Gastroesophageal sphincter (tissue), 4 donors: ENCODE measurements at regions not wholly inside any gene's neighbourhood (a gene's known extent, or its start where the extent isn't known, plus 50 kb on each side); places are given as distances from the start of the nearest gene placed in this dataset.
"Not testable (repeated sequence)": the region's sequence is repeated elsewhere in the genome, so short reads cannot be mapped to it uniquely, and the experiment has no call there.

Experiments used
- ATAC-seq: fragments of 150-250 bp; one replicate; pipeline ENCODE4 v1.9.1; 2016; ENCODE audit warnings: mild to moderate bottlenecking, moderate library complexity
- H3K27ac ChIP-seq, 4 donors: fragments of 200-600 bp; sonication (generic) in 3 of 4; 1 replicate in 3 of 4; 2 replicates in 1 of 4; pipeline ENCODE4 v1.5.1; 2016 to 2019
- H3K27me3 ChIP-seq: fragments of 200-600 bp; sonication (generic); one replicate; pipeline ENCODE4 v1.5.1; 2019
- H3K36me3 ChIP-seq, 2 donors: fragments of 200-600 bp; sonication (generic); one replicate each; pipeline ENCODE4 v1.5.1; 2019; ENCODE audit warnings: control low read depth in 1 of 2
- H3K4me1 ChIP-seq, 3 donors: fragments of 200-600 bp; sonication (generic); 1 replicate in 2 of 3; 2 replicates in 1 of 3; pipeline ENCODE4 v1.5.1; 2016 to 2019; ENCODE audit warnings: control low read depth in 2 of 3
- H3K4me3 ChIP-seq, 2 donors: fragments of 200-600 bp; sonication (generic); one replicate each; pipeline ENCODE4 v1.5.1; 2019; ENCODE audit warnings: mild to moderate bottlenecking in 1 of 2, moderate library complexity in 1 of 2
- H3K9me3 ChIP-seq, 3 donors: fragments of 200-600 bp; sonication (generic); one replicate each; pipeline ENCODE4 v1.5.1; 2017 to 2019; ENCODE audit warnings: control low read depth in 2 of 3
- EP300 ChIP-seq: sonication (generic); formaldehyde crosslinking; IDR thresholded peaks from one replicate; pipeline ENCODE4 v1.6.1; 2017; ENCODE audit warnings: antibody characterized with exemption, mild to moderate bottlenecking
- POLR2A ChIP-seq, 2 donors: fragments of 450-650 bp; IDR thresholded peaks; one replicate each; pipeline ENCODE4 v1.6.1; 2017; ENCODE audit warnings: antibody characterized with exemption in 2 of 2, mild to moderate bottlenecking in 2 of 2, moderate library complexity in 1 of 2
- POLR2AphosphoS5 ChIP-seq: sonication (generic); formaldehyde crosslinking; IDR thresholded peaks from one replicate; pipeline ENCODE4 v1.6.1; 2017; ENCODE audit warnings: antibody characterized with exemption
- WGBS, 2 donors: methylation state at CpG; one replicate each; pipeline ENCODE4 v1.1.5; 2018; ENCODE audit warnings: low coverage in 1 of 2; 5-methylcytosine and 5-hydroxymethylcytosine counted together
- TF ChIP-seq, protein P1 (sequence below), 4 experiments: fragments of 200-600 bp in 2 of 4; fragments of 450-650 bp in 2 of 4; sonication (generic) in 1 of 4; IDR thresholded peaks; one replicate each; pipeline ENCODE4 v1.5.1; 2017 to 2019; ENCODE audit warnings: antibody characterized with exemption in 4 of 4, mild to moderate bottlenecking in 2 of 4, moderate library complexity in 2 of 4

GRCh38 chr3:177262396-177262795 is 65.1 kb upstream of the TBL1XR1 start:
- no peaks in the 10 kb centered on the region for H3K36me3 ChIP-seq
- WGBS, 2 donors: 84 to 89% methylated on average over 4 to 5 of the region's 5 CpGs
- H3K27me3 ChIP-seq: no peaks in the 10 kb centered on the region
- H3K4me3 ChIP-seq: no peak overlapping the region
- TF ChIP-seq POLR2A (IDR thresholded peaks at IDR 0.05): no peak
- no peak for TF ChIP-seq EP300
- no peak for TF ChIP-seq POLR2AphosphoS5
- TF ChIP-seq, protein P1, sequence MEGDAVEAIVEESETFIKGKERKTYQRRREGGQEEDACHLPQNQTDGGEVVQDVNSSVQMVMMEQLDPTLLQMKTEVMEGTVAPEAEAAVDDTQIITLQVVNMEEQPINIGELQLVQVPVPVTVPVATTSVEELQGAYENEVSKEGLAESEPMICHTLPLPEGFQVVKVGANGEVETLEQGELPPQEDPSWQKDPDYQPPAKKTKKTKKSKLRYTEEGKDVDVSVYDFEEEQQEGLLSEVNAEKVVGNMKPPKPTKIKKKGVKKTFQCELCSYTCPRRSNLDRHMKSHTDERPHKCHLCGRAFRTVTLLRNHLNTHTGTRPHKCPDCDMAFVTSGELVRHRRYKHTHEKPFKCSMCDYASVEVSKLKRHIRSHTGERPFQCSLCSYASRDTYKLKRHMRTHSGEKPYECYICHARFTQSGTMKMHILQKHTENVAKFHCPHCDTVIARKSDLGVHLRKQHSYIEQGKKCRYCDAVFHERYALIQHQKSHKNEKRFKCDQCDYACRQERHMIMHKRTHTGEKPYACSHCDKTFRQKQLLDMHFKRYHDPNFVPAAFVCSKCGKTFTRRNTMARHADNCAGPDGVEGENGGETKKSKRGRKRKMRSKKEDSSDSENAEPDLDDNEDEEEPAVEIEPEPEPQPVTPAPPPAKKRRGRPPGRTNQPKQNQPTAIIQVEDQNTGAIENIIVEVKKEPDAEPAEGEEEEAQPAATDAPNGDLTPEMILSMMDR (IDR thresholded peaks at IDR 0.05): no peak
- no peak for ATAC-seq
- H3K4me1 ChIP-seq: peaks cover 0 to 9% (median 0%) of the 10 kb centered on the region in 3 donors
- no peaks in the 10 kb centered on the region for H3K9me3 ChIP-seq
- no peak overlapping the region for H3K27ac ChIP-seq

- Histone ChIP-seq H3K4me1 (peaks cover 0 to 9% (median 0%) of the 10 kb centered on the region in 3 donors), H3K36me3 (no peaks in the 10 kb centered on the region), H3K9me3 (no peaks in the 10 kb centered on the region), H3K27ac (peak overlapping the region in 1 of 4 donors; percentile 25), H3K27me3 (no peaks in the 10 kb centered on the region), H3K4me3 (no peak overlapping the region)
- WGBS, 2 donors: 48 to 61% methylated on average over 4 to 8 of the region's 8 CpGs
- TF ChIP-seq POLR2AphosphoS5 (no peak), POLR2A (IDR thresholded peaks at IDR 0.05) (no peak), EP300 (no peak)
- TF ChIP-seq, protein P1 (IDR thresholded peaks at IDR 0.05): no peak
- no peak for ATAC-seq
Measured at GRCh38 chr3:177263615-177264368, 66.5 kb upstream of the TBL1XR1 start.

DNA sequence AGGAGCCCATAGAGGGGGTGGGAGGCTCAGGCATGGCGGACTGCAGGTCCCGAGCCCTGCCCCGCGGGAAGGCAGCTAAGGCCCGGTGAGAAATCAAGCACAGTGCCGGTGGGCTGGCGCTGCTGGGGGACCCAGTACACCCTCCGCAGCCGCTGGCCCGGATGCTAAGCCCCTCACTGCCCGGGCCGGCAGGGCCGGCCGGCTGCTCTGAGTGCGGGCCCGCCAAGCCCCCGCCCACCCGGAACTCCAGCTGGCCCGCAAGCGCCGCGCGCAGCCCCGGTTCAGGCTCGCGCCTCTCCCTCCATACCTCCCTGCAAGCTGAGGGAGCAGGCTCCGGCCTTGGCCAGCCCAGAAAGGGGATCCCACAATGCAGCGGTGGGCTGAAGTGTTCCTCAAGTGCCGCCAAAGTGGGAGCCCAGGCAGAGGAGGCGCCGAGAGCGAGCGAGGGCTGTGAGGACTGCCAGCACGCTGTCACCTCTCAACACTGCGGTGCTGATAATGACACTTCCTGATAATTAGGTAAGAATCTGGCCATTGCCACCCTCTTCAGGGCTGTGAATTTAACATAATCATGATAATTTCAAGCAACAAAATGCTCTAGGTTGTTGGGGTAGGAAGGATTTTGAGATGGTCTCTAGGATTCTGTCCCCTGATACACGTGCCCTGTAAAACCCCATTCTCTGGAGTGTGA is 74.7 kb upstream of the TBL1XR1 start:
- not testable (repeated sequence) for ATAC-seq, H3K4me3 ChIP-seq, H3K9me3 ChIP-seq, H3K4me1 ChIP-seq, H3K36me3 ChIP-seq, H3K27ac ChIP-seq, H3K27me3 ChIP-seq
- WGBS, 2 donors: 100% methylated on average over 1 of the region's 36 CpGs; no CpG with 5 or more reads in 1 of the 2 donors

DNA sequence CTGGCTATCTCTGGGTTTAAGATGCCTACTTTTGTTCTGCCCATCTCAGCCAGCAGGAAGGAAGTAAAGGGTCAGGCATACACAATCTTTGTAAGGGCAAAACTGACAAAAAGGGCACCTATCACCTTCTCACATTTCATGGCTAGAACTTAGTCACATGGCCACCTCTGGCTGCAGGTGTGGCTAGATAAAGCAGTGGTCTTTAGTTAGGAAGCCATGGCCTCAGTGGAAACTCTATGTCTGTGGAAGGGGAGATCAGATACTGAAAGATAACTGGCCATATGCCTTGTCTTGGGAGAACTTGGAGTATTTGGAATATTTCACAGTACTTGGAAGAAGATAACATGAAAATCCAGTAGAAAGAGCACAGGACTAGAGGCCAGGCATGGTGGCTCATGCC is 80.7 kb upstream of the TBL1XR1 start:
- no peak for ATAC-seq
- Histone ChIP-seq H3K27ac (no peak overlapping the region), H3K27me3 (no peaks in the 10 kb centered on the region), H3K4me3 (no peak overlapping the region), H3K9me3 (no peaks in the 10 kb centered on the region), H3K36me3 (no peaks in the 10 kb centered on the region), H3K4me1 (no peaks in the 10 kb centered on the region)
- TF ChIP-seq, protein P1 (IDR thresholded peaks at IDR 0.05): no peak
- no peak for TF ChIP-seq POLR2AphosphoS5
- TF ChIP-seq POLR2A (IDR thresholded peaks at IDR 0.05): no peak
- TF ChIP-seq EP300: no peak

DNA sequence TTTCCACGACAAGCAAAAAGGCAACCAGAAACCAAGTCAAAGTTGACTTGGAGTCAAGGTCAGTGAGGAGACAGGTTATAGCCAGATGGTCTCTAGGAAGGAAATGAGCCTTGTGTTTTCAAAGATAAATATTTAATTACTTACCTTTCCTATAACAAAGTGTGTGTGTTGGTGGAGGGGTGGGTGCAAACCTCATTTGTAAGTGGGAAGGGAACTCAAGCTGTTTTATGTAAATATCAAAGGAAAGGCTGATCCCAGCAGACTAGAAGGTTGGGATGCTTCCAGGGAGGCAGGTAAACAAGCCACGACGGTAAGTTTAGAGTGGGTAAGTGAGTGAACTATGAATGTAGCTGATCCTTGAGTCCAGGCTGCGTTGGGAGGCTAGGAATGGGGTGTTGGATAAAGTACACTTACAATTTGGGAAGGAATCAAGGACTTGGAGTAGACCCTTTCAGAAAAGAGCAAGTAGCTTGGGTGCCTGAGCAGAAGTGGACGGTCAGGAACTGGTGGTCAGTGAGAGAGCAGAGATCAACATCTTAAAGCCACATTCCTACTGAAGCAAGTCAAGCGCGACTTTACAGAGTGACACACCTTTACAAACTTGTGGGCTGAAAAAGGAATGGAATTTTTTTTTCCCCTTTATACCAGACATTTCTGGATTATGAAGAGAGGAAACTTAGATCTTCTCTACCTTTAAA is 82.0 kb upstream of the TBL1XR1 start:
- no peak for ATAC-seq
- whole genome bisulfite sequencing, 2 donors: 65 to 73% methylated on average over 5 to 7 of the region's 7 CpGs
- H3K4me1 ChIP-seq: peaks cover 0 to 5% (median 0%) of the 10 kb centered on the region in 3 donors
- no peaks in the 10 kb centered on the region for H3K36me3 ChIP-seq
- H3K27me3 ChIP-seq: no peaks in the 10 kb centered on the region
- H3K27ac ChIP-seq: no peak overlapping the region
- H3K9me3 ChIP-seq: no peaks in the 10 kb centered on the region
- no peak overlapping the region for H3K4me3 ChIP-seq
- TF ChIP-seq, protein P1 (IDR thresholded peaks at IDR 0.05): no peak
- TF ChIP-seq POLR2AphosphoS5 (no peak), POLR2A (IDR thresholded peaks at IDR 0.05) (no peak), EP300 (no peak)
